ENCODE measurements at regions not wholly inside any gene's neighbourhood (a gene's known extent, or its start where the extent isn't known, plus 50 kb on each side); places are given as distances from the start of the nearest gene placed in this dataset.

DNA sequence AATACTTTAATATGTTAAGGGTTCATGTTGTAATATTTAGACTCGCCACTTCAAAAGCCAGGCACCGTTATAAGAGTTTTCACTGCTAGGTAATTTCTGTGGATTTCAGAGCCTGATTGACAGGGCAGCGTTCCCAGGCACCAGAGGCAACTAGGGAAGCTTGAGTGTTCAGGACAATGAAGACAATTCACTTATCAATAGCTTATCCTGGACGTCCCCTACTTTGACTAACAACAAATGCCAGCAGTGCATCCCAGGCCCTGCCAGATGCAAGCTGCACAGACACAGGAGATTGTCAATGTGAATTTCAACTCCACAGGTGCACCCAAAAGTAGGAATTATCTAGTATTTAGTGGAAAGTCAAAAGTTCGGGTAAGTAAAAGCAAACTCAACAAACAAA is 179.3 kb upstream of the GYPC start:
- TF ChIP-seq, protein P1, sequence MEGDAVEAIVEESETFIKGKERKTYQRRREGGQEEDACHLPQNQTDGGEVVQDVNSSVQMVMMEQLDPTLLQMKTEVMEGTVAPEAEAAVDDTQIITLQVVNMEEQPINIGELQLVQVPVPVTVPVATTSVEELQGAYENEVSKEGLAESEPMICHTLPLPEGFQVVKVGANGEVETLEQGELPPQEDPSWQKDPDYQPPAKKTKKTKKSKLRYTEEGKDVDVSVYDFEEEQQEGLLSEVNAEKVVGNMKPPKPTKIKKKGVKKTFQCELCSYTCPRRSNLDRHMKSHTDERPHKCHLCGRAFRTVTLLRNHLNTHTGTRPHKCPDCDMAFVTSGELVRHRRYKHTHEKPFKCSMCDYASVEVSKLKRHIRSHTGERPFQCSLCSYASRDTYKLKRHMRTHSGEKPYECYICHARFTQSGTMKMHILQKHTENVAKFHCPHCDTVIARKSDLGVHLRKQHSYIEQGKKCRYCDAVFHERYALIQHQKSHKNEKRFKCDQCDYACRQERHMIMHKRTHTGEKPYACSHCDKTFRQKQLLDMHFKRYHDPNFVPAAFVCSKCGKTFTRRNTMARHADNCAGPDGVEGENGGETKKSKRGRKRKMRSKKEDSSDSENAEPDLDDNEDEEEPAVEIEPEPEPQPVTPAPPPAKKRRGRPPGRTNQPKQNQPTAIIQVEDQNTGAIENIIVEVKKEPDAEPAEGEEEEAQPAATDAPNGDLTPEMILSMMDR (conservative IDR thresholded peaks at IDR 0.05; ENCODE audit: low read depth, low read length) = no peak
- no peak for TF ChIP-seq EZH2 (IDR thresholded peaks at IDR 0.05; ENCODE audit: borderline replicate concordance, low read depth, low read length, poor library complexity, severe bottlenecking)
